ENCODE measurements at regions not wholly inside any gene's neighbourhood (a gene's known extent, or its start where the extent isn't known, plus 50 kb on each side); places are given as distances from the start of the nearest gene placed in this dataset.

DNA sequence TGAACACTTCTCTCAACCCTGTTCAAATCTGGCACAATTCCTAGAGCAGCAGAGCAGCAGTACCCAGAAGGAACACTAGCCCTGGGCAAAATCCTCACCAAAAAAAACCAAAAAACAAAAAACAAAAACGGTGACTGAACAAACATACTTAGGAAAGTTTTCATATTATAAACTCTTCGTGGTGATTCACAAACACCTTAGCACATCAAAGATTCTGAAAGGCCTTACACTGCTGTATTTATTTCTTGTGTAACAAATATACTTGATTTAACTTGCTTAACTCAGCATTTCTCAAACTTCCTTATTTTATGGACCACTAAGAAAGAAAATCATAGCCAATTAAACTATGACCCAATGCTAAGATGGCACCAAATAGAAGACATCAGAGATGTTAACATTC lies 57.8 kb upstream of the RREB1 start:
- Histone ChIP-seq H3K4me3 (ENCODE audit: low read depth in 1 of 5, low read length in 5 of 5) (no peak overlapping the region), H3K27me3 (ENCODE audit: control insufficient read depth in 5 of 5, insufficient read depth in 4 of 5, low read length in 5 of 5) (no peaks in the 10 kb centered on the region), H3K36me3 (ENCODE audit: control insufficient read depth in 5 of 5, insufficient read depth in 5 of 5, low read length in 5 of 5) (no peaks in the 10 kb centered on the region), H3K27ac (ENCODE audit: low read depth, low read length) (peak overlapping the region; percentile 67), H3K9ac (ENCODE audit: low read length in 5 of 5) (no peak overlapping the region), H3K9me3 (ENCODE audit: control insufficient read depth in 5 of 5, low read length in 5 of 5) (no peaks in the 10 kb centered on the region), H3K4me1 (ENCODE audit: control insufficient read depth in 5 of 5, insufficient read depth in 5 of 5, low read length in 5 of 5) (peaks cover 0 to 28% (median 21%) of the 10 kb centered on the region in 5 donors)

- Histone ChIP-seq H3K36me3 (ENCODE audit: control insufficient read depth in 5 of 5, insufficient read depth in 5 of 5, low read length in 5 of 5) (no peaks in the 10 kb centered on the region), H3K9ac (ENCODE audit: low read length in 5 of 5) (peak overlapping the region in 4 of 5 donors; percentile 21 to 80 (median 64)), H3K4me3 (ENCODE audit: low read depth in 1 of 5, low read length in 5 of 5) (peak overlapping the region; percentile 53 to 84 (median 68)), H3K27ac (ENCODE audit: low read depth, low read length) (peak overlapping the region; percentile 67), H3K4me1 (ENCODE audit: control insufficient read depth in 5 of 5, insufficient read depth in 5 of 5, low read length in 5 of 5) (peaks cover 0 to 28% (median 21%) of the 10 kb centered on the region in 5 donors), H3K9me3 (ENCODE audit: control insufficient read depth in 5 of 5, low read length in 5 of 5) (no peaks in the 10 kb centered on the region), H3K27me3 (ENCODE audit: control insufficient read depth in 5 of 5, insufficient read depth in 4 of 5, low read length in 5 of 5) (no peaks in the 10 kb centered on the region)
Measured at GRCh38 chr6:7050872-7051779, 56.6 kb upstream of the RREB1 start.

GRCh38 chr6:7051780-7052442 lies 55.9 kb upstream of the RREB1 start:
- no peaks in the 10 kb centered on the region for H3K9me3 ChIP-seq (ENCODE audit: control insufficient read depth in 5 of 5, low read length in 5 of 5)
- peak overlapping the region in 3 of 5 donors; percentile 60 to 80 (median 68) for H3K9ac ChIP-seq (ENCODE audit: low read length in 5 of 5)
- peak overlapping the region; percentile 67 for H3K27ac ChIP-seq (ENCODE audit: low read depth, low read length)
- no peaks in the 10 kb centered on the region for H3K27me3 ChIP-seq (ENCODE audit: control insufficient read depth in 5 of 5, insufficient read depth in 4 of 5, low read length in 5 of 5)
- H3K4me3 ChIP-seq (ENCODE audit: low read depth in 1 of 5, low read length in 5 of 5) = peak overlapping the region in 4 of 5 donors; percentile 67 to 84 (median 73)
- peaks cover 0 to 28% (median 21%) of the 10 kb centered on the region in 5 donors for H3K4me1 ChIP-seq (ENCODE audit: control insufficient read depth in 5 of 5, insufficient read depth in 5 of 5, low read length in 5 of 5)
- H3K36me3 ChIP-seq (ENCODE audit: control insufficient read depth in 5 of 5, insufficient read depth in 5 of 5, low read length in 5 of 5) = no peaks in the 10 kb centered on the region

- Histone ChIP-seq H3K4me3 (ENCODE audit: low read depth in 1 of 5, low read length in 5 of 5) (peak overlapping the region; percentile 48 to 84 (median 75)), H3K36me3 (ENCODE audit: control insufficient read depth in 5 of 5, insufficient read depth in 5 of 5, low read length in 5 of 5) (no peaks in the 10 kb centered on the region), H3K9ac (ENCODE audit: low read length in 5 of 5) (peak overlapping the region in 1 of 5 donors; percentile 52), H3K27ac (ENCODE audit: low read depth, low read length) (peak overlapping the region; percentile 28), H3K27me3 (ENCODE audit: control insufficient read depth in 5 of 5, insufficient read depth in 4 of 5, low read length in 5 of 5) (no peaks in the 10 kb centered on the region), H3K9me3 (ENCODE audit: control insufficient read depth in 5 of 5, low read length in 5 of 5) (no peaks in the 10 kb centered on the region), H3K4me1 (ENCODE audit: control insufficient read depth in 5 of 5, insufficient read depth in 5 of 5, low read length in 5 of 5) (peaks cover 0 to 28% (median 21%) of the 10 kb centered on the region in 5 donors)
Measured at GRCh38 chr6:7052443-7053011, 55.2 kb upstream of the RREB1 start.

DNA sequence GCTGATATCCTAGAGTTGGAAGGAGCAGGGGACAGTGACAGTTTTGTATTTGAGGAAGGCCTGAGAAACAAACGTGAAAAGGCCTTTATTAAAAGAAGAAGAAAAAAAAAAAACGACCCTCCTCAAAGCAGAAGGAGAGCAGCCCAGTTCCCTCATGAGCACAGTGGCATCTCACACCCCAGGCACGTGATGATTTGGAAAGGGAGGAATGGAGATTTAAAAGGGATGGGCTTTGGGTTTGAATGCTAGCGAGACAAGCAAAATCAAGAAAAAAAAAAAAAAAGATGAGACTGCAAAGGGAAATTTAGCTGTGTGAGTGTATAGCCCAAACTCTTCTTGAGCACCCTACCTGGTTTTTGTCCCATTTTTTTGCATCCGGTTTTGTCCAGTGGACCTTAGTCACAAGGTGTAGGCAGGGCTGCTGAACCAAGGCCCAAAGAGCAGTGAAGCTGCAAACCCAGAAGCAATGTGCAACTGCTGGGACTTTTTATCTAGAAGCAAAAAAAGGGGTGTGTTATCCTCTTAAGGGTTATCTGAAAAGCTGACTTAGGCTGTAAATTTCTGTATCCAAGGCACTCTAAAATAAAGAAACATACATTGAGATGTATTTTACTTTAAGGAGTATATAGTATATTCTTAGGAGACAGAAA lies 54.5 kb upstream of the RREB1 start:
- Histone ChIP-seq H3K4me1 (ENCODE audit: control insufficient read depth in 5 of 5, insufficient read depth in 5 of 5, low read length in 5 of 5) (peaks cover 0 to 28% (median 21%) of the 10 kb centered on the region in 5 donors), H3K9me3 (ENCODE audit: control insufficient read depth in 5 of 5, low read length in 5 of 5) (no peaks in the 10 kb centered on the region), H3K27ac (ENCODE audit: low read depth, low read length) (peak overlapping the region; percentile 28), H3K4me3 (ENCODE audit: low read depth in 1 of 5, low read length in 5 of 5) (peak overlapping the region in 1 of 5 donors; percentile 26), H3K36me3 (ENCODE audit: control insufficient read depth in 5 of 5, insufficient read depth in 5 of 5, low read length in 5 of 5) (no peaks in the 10 kb centered on the region), H3K27me3 (ENCODE audit: control insufficient read depth in 5 of 5, insufficient read depth in 4 of 5, low read length in 5 of 5) (no peaks in the 10 kb centered on the region), H3K9ac (ENCODE audit: low read length in 5 of 5) (peak overlapping the region in 1 of 5 donors; percentile 52)

Measured in subcutaneous abdominal adipose tissue (tissue), 5 donors.